GM21825 (cell line): ENCODE measurements at regions not wholly inside any gene's neighbourhood (a gene's known extent, or its start where the extent isn't known, plus 50 kb on each side); places are given as distances from the start of the nearest gene placed in this dataset.

Experiments
- ATAC-seq: cut with Tn5 transposase; IDR thresholded peaks from one replicate; pipeline ENCODE4 v1.9.1; 2021; ENCODE audit warnings: mild to moderate bottlenecking, moderate library complexity; ENCODE audit not compliant: unreplicated experiment

GRCh38 chr5:133668458-133668857 is 56.1 kb upstream of the FSTL4 start:
- no peak for ATAC-seq

DNA sequence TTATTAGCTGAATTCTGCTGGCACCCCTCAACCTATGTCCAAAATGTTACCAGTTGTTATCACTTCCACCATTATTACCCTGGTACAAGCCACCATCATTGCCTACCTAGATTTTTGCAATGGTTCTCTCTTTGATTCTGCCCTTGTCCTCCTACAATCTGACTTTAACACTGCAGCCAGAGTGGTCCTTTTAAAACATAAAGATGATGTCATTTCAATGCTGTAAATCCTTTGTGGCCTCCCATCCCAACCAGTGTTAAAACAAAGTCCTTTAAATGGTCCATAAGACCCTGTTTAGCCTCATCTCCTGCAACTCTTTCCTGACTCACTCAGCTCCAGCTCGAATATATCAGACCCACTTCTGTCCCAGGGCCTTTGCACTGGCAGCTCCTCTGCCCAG is 54.9 kb upstream of the FSTL4 start:
- no peak for ATAC-seq

GRCh38 chr5:133665571-133665970 is 53.2 kb upstream of the FSTL4 start:
- ATAC-seq: no peak

GRCh38 chr5:133664422-133664821 is 52.1 kb upstream of the FSTL4 start:
- no peak for ATAC-seq

GRCh38 chr5:133663397-133664054 is 51.2 kb upstream of the FSTL4 start:
- no peak for ATAC-seq

DNA sequence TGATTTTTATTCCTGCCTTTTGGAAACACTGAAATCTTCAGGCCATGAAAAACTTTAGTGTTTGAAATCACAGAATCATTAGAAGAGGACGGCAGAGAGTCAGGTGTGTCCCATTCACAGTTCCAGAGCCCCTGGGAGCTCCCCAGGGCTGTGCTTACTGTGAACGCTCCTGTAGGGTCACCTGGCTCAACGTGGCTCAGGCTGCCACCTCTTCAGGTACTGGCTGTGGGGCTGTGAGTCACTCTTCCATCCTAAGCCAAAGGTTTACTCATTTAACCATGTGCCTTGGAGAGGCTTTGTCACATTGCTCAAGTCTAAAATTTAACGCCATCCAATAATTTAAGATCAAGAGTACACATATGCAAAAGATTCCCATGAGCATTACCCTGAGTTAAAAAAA is 50.2 kb upstream of the FSTL4 start:
- ATAC-seq: no peak
